Prostate gland (tissue), 2 donors: ENCODE measurements at regions not wholly inside any gene's neighbourhood (a gene's known extent, or its start where the extent isn't known, plus 50 kb on each side); places are given as distances from the start of the nearest gene placed in this dataset.

ENCODE experiments used
- CTCF ChIP-seq, 4 experiments: fragments of 200-600 bp in 2 of 4; fragments of 450-650 bp in 2 of 4; sonication (generic) in 2 of 4; IDR thresholded peaks; 1 replicate in 3 of 4; 2 replicates in 1 of 4; pipeline ENCODE4 v1.5.1; 2016 to 2019; ENCODE audit warnings: antibody characterized with exemption in 4 of 4, mild to moderate bottlenecking in 2 of 4, moderate library complexity in 2 of 4
- POLR2A ChIP-seq: fragments of 450-650 bp; IDR thresholded peaks from one replicate; pipeline ENCODE4 v1.6.1; 2016; ENCODE audit warnings: antibody characterized with exemption, mild to moderate bottlenecking
- POLR2AphosphoS5 ChIP-seq: sonication (generic); formaldehyde crosslinking; IDR thresholded peaks from one replicate; pipeline ENCODE4 v1.6.1; 2017; ENCODE audit warnings: antibody characterized with exemption

DNA sequence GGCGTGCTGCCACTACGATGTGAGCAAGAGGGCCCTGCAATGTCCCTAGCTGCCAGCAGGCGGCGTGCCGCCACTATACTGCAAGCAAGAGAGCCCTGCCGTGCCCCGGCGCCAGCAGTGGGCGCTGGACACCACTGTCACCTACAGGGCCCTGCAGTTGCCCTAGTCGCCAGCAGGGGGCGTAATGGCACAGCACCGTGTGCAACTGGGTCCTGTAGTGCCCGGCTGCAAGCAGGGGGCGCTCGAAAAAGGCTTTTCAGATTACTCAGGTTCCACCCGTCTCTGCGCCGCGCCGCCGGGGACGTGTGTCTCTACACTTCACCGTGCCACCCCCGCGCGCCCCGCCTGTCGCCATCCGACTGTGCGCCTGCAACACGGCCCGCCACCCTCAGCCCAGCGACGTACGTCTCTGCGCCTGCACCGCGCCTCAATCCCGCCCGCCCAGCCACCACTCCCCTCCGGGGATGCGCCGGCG is 1356.9 kb downstream of the TMEM121 start:
- peak in 2 of 4 experiments; percentile 7 to 35 for TF ChIP-seq CTCF (IDR thresholded peaks at IDR 0.05)
- TF ChIP-seq POLR2A: no peak
- TF ChIP-seq POLR2AphosphoS5: no peak
